Stimulated activated CD4-positive, alpha-beta T cell treated with anti-CD3 and anti-CD28 coated beads, Interleukin-1b, Interleukin-23, amount 100 ng/mL, for 48 hours (primary cell): ENCODE measurements at regions not wholly inside any gene's neighbourhood (a gene's known extent, or its start where the extent isn't known, plus 50 kb on each side); places are given as distances from the start of the nearest gene placed in this dataset.

Experiments
- DNase-seq: peaks from one replicate; pipeline ENCODE4 v3.0.0-alpha.2; 2020

DNA sequence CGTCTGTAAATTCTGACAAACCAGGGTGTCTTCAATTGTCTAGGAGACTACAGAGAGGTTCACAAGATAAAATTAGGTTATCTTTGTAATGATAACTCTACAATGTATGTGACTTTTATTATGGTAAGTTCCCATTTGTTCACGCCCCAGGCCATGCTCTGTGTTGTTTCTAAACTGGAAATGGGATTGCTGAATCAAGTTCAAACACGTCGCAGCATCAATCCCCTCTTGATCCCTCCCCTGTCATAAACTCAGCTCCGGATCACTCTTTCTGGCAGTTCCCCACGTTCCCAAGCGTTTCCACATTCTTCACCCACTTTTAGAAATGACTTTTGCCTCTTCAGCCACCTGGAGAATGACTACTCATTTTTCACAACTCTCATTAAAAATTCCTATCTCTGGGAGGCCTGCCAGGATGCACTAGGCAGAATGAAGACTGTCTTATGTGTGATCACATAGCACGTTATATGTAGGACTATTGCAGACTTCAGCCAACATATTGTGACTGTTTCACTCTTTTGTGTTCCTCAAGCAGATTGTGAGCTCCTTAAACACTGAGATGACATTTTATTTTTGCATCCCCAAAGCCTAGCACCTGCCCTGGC, 1124.2 kb upstream of the WWC1 start:
- no peak for DNase-seq

DNA sequence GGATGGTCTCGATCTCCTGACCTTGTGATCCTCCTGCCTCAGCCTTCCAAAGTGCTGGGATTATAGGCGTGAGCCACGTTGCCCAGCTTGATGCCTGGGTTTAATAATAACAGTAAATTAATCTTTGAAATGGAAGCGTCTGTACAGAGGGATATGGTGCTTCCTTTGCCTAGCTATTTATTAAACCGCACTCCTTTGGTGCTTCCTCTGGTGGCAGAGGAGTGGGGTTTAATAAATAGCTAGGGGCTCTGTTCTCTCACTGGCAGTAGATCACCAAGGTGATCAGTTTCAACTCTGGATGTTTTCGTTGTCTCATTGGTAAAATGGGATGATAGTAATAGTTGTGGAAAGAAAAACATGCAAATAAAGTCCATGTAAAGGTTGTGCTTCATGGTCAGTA, 1122.5 kb upstream of the WWC1 start:
- no peak for DNase-seq

DNA sequence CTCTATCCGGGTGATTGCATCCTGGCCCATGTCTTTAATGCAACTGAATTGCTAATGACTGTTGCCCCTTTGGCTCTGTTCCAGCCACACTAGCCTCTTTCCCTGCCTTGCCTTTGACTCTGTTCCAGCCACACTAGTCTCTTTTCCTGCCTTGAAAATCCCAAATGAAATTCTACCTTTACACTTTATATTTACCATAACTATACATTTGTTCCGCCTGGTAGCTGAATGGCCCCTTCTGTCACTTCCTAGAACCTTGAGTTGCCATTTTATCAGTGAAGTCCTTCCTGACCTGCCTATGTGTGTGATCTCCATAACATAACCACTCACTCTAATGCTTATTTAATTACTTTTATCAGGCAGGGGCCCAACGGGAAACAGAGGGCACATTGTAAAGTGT, 1120.4 kb upstream of the WWC1 start:
- no peak for DNase-seq

DNA sequence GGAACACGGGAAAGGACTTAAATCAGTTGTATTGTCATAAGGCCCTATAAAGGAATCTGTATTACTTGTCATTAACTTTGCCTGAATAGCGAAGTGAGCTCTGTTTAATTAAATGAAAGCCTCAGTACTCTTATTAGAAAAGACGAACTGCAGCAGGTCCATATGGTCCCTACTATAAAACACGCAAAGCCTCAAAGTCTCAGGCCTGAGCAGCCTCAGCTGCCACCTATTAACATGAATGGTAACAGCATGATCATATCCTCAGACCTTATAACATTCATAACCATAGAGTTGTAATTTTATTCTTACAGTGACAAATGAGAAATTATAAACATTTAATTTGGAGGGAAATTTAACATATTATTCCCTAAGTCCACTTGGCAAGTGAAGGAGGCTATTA, 1113.7 kb upstream of the WWC1 start:
- DNase-seq, result no peak

DNA sequence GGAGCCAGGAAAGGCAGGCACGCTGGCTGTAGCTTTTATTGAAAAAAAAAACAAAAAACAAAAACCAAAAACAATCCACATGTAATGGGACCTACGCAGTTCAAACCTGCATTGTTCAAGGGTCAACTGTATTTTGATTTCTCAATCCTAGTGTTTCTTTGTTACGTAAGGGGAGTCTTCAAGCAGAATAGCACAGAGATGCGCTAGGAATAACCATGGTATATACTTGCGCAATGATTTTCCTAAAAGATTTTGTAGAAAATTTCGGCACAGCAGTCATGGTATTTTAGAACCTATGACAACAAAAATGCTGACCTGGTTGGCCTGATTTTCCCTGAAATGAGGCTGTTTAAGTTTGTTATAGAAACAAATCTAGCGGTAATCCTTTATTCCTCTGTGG, 1110.5 kb upstream of the WWC1 start:
- no peak for DNase-seq

DNA sequence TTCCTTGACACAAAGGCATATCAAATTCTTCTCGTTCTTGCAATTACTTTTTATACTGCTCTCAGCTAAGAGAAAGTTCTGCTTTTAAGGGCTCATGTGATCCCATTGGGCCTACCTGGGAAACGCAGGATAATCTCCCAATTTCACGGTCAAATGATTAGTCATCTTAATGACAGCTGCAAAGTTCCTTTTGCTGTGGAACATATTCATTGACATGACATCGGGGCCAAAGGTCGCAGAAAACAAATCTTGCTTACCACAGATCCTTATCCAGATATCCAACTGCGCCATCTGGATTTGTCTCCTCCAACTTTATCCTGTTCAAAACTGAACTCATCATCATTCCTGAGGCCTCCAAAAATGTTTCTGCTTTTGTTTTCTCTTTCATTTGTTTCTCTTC, 1085.6 kb upstream of the WWC1 start:
- DNase-seq, result no peak

DNA sequence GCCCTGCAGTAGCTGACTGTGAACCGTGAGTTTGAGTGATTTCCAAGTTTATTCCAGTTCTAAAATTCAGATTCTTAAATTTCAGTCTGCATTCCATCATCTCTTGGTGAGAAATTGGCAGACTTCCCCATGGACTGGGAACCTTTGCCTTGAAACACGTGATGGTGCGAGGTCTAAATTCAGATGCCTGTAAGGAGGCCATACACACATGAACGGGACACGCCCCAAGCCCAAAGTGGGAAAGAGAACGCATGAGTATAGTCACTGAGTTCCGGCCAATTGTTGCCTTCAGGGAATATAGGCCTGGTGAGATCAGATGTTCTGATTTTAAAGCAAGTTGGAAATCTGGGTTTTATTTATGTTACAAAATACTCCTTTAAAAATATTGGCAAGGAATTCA, 1084.4 kb upstream of the WWC1 start:
- DNase-seq, result no peak

DNA sequence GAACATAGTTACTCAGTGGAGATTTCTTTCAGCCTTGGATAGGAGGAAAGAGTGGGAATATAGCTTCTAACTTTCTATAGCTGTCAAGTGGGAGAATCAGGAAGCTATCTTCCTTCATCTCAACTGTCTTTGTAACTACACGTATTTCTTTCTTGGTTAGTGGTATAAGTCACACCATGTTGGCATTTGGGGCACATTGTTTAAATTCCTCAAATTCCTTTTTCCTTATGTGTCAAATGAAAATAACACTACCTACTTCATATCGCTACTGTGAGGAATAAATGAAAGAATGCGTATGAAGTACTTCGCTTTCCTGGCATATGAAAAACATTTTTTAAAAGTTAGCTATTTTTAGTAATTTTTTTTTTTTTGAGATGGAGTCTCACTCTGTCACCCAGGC, 1082.5 kb upstream of the WWC1 start:
- no peak for DNase-seq

DNA sequence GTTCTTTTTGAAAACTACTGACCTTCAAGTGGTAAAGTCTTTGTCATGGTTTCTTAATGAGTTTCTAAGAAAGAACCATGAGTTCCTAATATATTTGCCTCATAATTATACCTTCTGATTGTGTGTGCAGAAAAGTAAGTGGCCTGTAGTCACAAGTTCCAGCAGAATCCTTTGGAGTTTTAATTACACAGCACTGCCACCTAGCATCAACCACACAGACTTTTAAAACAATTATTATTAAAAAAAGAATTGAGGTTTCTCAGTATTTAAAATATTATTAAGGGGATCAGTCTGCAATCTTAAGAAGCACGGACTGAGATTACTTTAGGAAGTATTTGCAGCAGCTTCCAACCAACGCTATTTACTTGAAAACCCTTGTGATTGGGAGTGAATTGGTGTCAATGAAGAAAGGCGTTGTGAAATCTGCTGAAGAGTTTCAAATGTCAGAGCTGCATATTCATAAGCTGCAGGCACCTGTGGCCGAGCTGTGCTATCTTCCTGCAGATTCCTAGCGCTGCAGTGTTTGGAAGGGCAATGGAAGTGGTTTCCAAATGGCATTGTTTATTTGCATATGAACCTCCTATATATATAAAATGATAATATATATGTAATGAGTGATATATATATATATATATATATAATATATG, 1074.2 kb upstream of the WWC1 start:
- DNase-seq, result no peak

DNA sequence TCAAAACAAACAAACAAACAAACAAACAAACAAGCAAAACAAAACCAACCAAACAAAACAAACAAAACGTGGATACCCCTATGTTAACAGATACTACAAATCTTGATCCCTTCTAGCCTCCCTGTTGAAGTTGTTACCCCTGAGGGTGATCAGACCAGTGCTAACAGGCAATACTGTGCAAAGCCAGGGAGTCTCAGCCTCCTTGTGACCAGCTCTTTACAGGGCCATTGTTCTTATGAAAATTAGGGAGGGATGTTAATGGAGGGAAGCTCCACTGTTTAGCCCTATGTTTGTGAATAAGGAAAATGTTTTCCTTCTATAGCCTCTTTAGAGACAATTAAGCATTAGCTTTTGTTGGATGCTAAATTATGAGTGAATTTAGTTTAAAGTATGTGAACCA, 1072.1 kb upstream of the WWC1 start:
- no peak for DNase-seq

DNA sequence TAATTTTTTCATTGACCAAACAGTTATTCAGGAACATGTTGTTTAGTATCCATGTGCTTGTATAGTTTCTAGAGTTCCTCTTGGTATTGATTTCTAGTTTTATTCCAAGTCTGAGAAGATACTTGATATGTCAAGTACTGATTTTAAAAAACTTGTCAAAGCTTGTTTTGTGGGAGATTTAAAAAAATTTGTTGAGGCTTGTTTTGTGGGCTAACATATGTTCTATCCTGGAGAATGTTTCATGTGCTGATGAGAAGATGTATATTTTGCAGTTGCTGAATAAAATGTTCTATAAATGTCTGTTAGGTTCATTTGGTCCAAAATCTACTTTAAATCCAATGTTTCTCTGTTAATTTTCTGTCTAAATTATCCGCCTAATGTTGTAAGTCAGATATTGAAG, 1065.1 kb upstream of the WWC1 start:
- no peak for DNase-seq

DNA sequence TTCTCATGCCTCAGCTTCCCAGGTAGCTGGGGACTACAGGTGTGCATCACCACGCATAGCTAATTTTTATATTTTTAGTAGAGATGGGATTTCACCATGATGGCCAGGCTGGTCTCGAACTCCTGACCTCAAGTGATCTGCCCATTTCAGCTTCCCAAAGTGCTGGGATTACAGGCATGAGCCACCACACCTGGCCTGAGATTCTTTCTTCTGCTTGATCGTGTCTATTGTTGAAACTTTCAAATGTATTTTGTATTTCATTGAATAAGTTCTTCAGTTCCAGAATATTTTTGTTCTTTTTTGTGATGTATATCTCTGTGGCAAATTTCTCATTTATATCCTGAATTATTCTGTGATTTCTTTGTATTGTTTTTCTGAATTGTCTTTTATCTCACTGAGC, 1063.3 kb upstream of the WWC1 start:
- no peak for DNase-seq

DNA sequence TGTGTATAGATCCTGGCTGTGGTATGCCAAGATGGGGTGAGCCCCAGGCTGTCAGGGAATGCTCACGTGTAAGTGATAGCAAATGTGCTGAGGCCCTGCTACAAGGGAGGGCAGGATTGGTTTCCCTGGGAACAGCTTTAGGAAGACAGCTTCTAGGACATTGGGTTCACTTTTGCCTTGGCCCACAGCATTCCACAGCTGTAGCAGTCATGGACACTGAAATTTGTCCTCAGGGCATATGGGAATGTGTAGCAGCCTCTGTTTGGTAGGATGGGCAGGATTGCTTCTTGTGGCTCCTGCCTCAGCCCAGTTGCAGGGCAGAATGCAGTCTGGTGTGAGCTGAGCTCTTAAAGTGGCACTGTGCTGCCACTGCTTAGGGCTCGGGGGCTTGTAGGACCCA, 1061.7 kb upstream of the WWC1 start:
- DNase-seq, result no peak

DNA sequence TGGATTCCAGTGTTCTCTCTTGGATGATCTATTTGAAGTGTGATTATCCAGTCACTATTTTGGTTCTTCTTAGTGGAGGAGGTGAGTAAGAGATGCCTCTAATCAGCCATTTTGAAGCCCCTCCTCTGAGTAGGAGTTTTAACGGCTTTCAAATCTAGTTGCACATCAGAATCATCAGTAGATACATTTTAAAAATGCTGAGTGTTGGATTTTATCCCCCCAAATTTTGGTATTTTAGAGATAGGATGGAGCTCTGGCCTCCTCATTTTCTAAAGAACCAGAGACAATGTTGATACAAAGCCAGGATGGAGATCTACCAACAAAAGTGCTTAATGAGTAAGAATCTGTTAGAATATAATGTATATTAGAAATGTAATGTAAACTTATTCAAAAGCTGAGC, 1061.0 kb upstream of the WWC1 start:
- DNase-seq, result no peak

DNA sequence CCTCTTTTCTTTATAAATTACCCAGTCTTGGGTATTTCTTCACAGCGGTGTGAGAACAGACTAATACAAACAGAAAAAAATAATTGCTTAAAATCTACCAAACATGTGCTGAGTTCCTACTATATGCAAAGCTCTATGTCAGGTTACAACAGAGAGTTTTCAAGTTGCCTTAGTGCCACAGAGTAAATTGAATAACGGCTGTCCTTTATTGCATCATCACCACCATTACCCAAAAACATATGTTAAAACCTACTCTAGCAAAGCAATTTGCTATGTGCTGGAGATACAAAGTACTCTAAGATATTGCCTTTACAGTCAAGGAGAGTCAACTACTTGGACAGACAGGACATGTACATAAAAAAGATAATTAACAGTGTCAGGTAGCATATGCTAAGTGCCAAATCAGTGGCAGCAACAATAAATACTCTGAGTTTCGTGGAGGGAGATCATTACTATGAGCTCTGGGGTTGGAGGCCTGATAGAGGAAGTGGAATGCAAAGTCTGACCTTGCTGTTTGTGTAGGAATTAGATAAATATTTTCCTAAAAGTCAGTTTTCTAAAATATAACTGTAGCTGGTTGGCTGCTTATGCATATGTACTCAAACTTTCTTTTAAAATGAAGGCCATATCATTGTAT, 1058.7 kb upstream of the WWC1 start:
- DNase-seq, result no peak

DNA sequence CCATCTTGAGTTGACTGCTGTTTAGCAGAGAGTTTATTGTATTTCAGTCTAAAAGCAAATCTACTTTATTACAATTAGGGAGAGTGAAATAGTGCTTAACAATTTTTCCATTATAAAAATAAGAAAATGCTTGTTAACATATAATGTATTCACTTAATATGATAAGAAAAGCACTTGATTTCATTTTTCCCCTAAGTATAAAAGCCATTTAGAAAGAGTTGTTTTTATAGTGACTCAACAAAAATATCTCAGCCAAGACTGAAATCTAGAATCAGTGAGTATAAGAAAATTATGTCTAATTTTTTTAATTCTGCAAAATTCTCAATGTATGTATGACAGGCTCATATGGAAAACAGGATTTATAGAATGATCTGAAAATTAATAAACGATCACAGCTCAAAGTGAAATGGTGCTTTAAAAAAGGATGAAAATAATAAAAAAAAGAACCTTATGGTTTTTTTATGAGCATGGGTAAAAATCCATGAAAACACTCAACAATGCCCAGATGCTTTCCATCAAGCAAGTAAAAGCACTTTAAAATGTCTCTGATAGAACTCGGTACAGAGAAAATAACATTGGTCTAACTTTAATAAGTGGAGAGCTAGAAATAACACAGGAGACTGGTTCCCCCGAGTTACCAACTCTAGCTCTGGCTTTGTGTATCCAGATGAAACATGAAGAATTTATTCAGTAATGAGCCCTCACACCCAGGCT, 1057.8 kb upstream of the WWC1 start:
- no peak for DNase-seq

DNA sequence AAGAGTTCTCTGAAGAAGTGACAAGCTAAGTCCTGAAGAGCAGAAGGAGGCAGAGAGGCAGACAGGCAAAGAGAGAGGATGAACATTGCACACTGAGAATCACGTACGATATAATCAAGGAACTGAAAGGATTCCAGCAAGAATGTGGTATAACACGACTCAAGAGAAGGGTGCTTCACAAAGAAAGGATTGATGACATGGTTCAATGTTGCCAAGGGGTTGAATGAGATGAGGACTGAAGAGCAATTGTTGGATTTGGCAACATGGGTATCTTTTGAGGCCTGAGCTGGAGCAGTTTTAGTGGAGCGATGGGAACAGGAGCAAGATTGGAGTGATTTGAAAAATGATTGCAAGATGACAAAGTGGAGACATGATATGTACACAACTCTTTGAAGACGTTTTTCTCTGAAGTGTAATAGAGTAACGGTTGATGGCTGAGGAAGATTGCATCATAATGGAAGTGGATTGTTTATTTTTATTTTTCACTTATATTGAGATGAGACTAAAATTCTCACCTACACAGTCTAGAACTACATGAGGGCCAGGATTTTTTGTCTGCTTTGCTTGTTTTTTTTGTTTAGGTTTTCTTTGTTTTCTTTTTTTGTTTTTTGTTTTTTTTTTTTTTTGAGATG, 1049.9 kb upstream of the WWC1 start:
- DNase-seq, result no peak

DNA sequence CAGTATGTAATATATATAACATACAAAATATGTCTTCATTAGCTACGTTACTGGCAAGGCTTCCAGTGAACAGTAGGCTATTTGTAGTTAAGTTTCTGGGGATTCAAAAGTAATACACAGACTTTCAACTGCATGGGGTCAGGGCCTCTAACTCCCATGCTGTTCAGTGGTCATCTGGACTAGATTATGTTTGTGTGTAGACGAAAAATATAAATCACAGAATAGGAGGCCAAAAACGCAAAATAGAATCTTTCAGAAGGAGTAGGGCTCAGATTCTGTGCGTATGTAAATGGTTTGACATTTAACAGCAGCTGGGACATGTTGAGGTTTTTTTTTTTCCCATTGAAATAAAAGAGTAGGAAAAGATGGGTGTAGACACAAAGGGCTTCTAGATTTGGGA, 1048.7 kb upstream of the WWC1 start:
- DNase-seq, result no peak

DNA sequence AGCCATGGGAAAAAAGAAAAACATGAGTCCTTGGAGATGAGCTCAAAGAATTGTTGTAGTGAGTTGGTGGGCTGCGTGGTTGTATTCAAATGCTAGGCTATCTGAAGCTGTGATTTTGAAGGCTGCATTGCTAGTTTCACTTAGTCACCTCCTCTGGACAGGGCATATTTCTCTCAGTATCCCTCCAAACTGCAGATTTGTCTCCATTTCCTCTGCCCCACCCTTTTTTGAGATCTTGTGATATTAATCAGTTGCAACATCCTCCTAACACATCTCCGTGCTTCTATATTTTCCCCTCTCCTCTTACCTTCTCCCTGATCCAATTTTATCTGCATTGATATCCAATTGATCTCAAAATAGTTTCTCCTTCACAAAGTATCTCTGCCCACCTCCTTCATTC, 1048.0 kb upstream of the WWC1 start:
- no peak for DNase-seq

DNA sequence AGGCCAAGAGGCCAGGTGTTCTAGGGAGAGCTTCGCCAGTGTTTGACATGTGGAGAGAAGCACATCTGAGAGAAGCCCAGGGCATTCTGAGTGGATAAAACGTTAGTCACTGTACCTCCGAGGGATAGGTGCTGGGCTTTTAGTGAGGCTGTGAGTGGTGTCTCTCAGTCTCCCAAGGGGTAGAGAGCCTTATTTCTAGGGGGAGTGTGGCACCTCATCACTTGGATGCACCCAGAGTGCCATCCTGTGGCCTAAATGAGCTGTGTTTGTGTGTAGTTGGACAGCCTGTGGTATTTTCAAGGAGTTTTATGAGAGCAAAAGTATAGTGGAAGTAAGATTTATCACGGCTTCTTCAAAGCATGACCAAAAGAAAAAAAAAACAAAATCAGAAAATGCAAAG, 1046.9 kb upstream of the WWC1 start:
- no peak for DNase-seq

DNA sequence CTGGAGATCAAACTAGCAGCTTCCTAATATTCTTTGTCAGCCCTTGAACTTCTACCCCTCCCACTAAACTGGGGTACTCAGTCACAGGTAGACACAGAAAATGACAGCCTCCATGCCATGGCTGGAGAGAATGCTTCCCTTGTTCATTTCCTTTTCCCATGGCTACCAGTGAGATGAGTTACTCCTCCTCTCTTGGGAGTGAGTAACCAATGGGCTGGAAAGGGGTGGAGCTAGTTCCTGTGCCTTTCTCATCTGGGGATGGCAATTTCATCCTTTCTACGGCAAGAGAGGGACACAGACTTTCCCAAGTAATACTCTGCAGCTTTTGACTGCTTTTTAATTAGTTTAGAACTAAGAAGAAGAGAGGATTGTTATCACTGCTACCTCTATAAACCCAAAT, 1045.6 kb upstream of the WWC1 start:
- DNase-seq, result no peak

DNA sequence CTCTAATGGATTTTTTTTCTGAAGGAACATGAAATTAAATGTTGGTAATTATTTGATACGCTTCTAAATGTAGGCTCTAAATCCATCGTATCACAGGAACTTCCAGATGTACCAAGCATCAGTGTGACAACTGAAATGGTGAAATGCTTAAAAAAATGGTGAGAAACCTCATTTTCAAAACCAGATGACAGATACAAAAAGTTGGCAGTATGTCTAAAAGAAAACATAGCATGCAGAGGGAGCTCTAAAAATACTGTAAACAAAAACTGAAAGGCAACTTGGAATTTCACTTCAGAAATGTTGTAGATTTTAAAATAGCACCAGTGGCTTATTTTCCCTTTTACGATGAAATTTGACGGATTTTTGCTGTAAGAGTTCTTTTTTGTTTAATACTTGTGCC, 1043.6 kb upstream of the WWC1 start:
- no peak for DNase-seq

DNA sequence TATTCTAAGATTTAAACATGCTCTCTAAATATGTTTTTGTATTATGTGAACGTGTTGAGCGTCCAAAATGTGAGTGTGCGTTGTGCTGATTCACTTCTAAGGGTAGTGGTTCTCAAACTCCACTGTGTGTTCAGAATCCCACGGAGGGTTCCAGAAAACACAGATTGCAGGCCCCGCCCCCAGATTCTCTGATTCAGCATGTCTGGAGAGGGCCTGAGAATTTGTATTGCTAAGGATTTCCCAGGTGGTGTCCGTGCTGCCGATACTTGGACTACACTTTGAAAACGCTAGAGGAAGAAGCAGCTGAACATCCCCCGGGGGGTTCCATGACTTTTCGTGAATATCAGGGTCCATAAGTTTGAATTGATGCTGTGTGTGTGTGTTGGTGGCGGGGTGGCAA, 1043.2 kb upstream of the WWC1 start:
- DNase-seq, result no peak

DNA sequence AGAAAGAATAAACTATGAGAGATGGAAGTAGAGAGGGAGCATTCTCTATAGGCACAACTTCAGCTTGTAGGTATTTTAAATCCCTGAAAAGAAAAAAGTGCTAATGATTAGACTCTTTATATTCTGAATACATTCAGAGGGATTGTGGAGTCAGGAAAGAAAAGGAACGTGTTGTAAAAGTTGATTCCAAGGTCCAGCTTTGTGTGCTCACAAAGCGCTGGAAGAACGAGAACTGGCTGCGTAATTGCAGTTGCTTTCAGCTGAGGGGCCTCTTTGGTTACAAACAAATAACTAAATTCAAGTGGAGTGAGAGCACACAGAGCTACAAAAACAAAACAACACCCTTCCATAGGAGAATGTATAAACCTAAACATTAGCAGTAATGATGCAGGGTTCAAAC, 1040.4 kb upstream of the WWC1 start:
- no peak for DNase-seq
